OCI-LY1 (cell line): ENCODE measurements at regions not wholly inside any gene's neighbourhood (a gene's known extent, or its start where the extent isn't known, plus 50 kb on each side); places are given as distances from the start of the nearest gene placed in this dataset.

Experiments
- EZH2 ChIP-seq: fragments of 200-600 bp; sonication (generic), shearing (Covaris generic); IDR thresholded peaks from 2 replicates; pipeline ENCODE4 v1.8.0; 2017; ENCODE audit warnings: borderline replicate concordance, mixed run types, mild to moderate bottlenecking, antibody characterized with exemption, low read length, moderate library complexity, mixed read lengths
- TF ChIP-seq, protein P1 (sequence below): fragments of 200-600 bp; sonication (generic), shearing (Covaris generic); IDR thresholded peaks from 2 replicates; pipeline ENCODE4 v1.5.1; 2017; ENCODE audit warnings: mild to moderate bottlenecking, antibody characterized with exemption, low read length, moderate library complexity, mixed read lengths

DNA sequence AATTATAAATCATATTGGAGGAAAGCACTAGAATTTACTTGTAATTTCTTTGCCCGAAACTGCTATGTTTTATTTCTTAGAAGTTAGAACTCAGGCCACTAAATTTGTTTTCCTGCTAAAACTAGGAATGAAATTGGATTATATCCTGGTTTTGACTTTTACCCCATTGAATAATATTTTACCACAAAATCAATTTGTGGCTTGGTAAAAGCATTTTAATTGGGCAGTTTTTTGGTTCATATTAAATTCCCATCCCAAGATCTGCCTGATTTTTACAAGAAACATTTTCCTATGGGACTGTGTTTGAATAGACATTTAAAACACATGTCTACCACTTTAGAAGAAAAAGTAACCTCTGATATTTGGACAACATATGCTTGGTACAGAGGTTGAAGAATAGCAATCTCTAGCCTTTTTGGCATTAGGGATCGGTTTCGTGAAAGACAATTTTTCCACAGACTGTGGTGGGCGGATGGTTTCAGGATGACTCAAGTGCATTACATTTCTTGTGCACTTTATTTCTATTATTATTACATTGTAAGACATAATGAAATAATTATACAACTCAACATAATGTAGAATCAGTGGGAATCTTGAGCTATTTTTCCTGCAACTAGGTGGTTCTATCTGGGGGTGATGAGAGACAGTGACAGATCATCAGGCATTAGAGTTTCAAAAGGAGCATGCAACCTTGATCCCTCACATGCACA is 565.6 kb downstream of the PRR16 start:
- TF ChIP-seq, protein P1, sequence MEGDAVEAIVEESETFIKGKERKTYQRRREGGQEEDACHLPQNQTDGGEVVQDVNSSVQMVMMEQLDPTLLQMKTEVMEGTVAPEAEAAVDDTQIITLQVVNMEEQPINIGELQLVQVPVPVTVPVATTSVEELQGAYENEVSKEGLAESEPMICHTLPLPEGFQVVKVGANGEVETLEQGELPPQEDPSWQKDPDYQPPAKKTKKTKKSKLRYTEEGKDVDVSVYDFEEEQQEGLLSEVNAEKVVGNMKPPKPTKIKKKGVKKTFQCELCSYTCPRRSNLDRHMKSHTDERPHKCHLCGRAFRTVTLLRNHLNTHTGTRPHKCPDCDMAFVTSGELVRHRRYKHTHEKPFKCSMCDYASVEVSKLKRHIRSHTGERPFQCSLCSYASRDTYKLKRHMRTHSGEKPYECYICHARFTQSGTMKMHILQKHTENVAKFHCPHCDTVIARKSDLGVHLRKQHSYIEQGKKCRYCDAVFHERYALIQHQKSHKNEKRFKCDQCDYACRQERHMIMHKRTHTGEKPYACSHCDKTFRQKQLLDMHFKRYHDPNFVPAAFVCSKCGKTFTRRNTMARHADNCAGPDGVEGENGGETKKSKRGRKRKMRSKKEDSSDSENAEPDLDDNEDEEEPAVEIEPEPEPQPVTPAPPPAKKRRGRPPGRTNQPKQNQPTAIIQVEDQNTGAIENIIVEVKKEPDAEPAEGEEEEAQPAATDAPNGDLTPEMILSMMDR = no peak
- no peak for TF ChIP-seq EZH2
